ENCODE measurements at regions not wholly inside any gene's neighbourhood (a gene's known extent, or its start where the extent isn't known, plus 50 kb on each side); places are given as distances from the start of the nearest gene placed in this dataset.
A peak's percentile ranks its signal among the peaks of the same experiment; 100 is the strongest.

DNA sequence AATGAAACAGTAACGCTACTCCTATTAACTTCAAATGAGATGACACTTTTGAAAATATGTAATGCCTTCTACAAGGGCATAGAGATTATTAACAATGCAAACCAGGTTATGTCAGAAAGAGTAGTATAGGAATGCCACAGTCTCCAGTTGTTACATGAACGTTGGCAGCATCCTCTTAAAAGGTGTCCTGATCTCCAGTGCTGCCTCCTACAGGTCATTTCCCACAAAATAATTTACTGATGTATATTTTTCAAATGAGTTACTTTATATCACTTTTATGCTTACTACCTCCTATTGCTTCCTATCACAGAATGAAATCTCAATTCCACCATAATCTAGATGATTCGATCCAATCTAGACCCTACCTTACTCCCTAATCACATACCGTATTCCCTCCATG lies 195.2 kb upstream of the EPHA5 start:
- no peak overlapping the region for H3K4me3 ChIP-seq (ENCODE audit: low read length)
- no peak for DNase-seq (ENCODE audit: low read depth)
- peak; percentile 43 for TF ChIP-seq CTCF (conservative IDR thresholded peaks at IDR 0.05; ENCODE audit: low read depth, low read length)

DNA sequence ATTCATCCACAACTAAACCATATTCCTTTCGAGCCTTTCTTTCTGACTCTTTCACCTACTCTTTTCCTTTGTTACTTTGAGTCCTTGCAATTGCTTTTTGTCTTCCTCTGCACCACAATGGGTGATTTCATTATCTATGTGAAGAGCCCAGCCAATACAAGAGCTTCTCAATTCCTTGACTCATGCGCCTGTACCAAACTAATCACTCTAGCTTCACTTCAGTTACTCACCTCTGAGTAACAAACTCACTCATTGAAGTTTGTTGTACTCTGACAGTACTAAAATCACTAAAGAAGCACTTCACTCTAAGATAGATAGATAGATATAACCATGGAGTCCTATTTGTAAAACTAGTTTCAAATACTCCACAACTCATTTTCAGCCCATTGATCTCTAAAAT lies 191.7 kb upstream of the EPHA5 start:
- no peak for TF ChIP-seq CTCF (conservative IDR thresholded peaks at IDR 0.05; ENCODE audit: low read depth, low read length)
- no peak overlapping the region for H3K4me3 ChIP-seq (ENCODE audit: low read length)
- DNase-seq (ENCODE audit: low read depth), result no peak

- TF ChIP-seq CTCF (conservative IDR thresholded peaks at IDR 0.05; ENCODE audit: low read depth, low read length), result no peak
- no peak overlapping the region for H3K4me3 ChIP-seq (ENCODE audit: low read length)
- no peak for DNase-seq (ENCODE audit: low read depth)
These were observed 175.0 kb upstream of the EPHA5 start for GRCh38 chr4:65845199-65845773.

- DNase-seq (ENCODE audit: low read depth), result no peak
- TF ChIP-seq CTCF (conservative IDR thresholded peaks at IDR 0.05; ENCODE audit: low read depth, low read length), result no peak
- H3K4me3 ChIP-seq (ENCODE audit: low read length), result no peak overlapping the region
These were observed 169.1 kb upstream of the EPHA5 start for GRCh38 chr4:65839164-65839931.

DNA sequence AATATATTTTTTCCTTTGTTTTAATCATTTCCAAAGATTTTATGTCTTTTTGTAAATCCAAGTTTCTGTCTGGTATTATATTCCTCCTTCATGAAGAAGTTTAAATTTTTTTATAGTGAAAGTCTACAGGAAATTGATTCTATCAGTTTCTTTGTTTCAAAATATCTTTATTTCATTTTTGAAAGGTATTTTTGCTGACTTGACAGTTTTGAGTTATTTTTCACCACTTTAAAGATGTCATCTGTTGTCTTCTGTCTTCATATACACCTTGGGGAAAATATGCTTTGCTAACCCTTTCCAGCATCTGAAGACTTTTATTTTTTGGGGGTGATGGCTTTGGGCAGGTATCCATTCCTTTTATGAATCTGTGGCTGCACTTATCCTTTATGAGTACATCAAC lies 164.4 kb upstream of the EPHA5 start:
- H3K4me3 ChIP-seq (ENCODE audit: low read length), result no peak overlapping the region
- no peak for TF ChIP-seq CTCF (conservative IDR thresholded peaks at IDR 0.05; ENCODE audit: low read depth, low read length)
- DNase-seq (ENCODE audit: low read depth), result no peak

GRCh38 chr4:65831828-65832227 lies 161.5 kb upstream of the EPHA5 start:
- DNase-seq (ENCODE audit: low read depth), result no peak
- no peak overlapping the region for H3K4me3 ChIP-seq (ENCODE audit: low read length)
- TF ChIP-seq CTCF (conservative IDR thresholded peaks at IDR 0.05; ENCODE audit: low read depth, low read length), result no peak

Measured in retinal pigment epithelial cell (primary cell).